PFSK-1 (cell line): ENCODE measurements at regions not wholly inside any gene's neighbourhood (a gene's known extent, or its start where the extent isn't known, plus 50 kb on each side); places are given as distances from the start of the nearest gene placed in this dataset.

Experiments used
- FOXP2 ChIP-seq: optimal IDR thresholded peaks from 2 replicates; pipeline ENCODE3; 2011; ENCODE audit warnings: borderline replicate concordance, control low read depth, inconsistent platforms; ENCODE audit not compliant: insufficient read depth; ENCODE audit errors: extremely low read length, extremely low read depth
- POLR2AphosphoS5 ChIP-seq: IDR thresholded peaks from 2 replicates; pipeline ENCODE4 v1.6.1; 2012; ENCODE audit warnings: low read depth, mild to moderate bottlenecking, control low read depth, low read length, moderate library complexity
- SIN3A ChIP-seq: IDR thresholded peaks from 2 replicates; pipeline ENCODE4 v1.6.1; 2012; ENCODE audit warnings: mild to moderate bottlenecking, low read length, moderate library complexity, borderline replicate concordance; ENCODE audit not compliant: insufficient read depth
- TAF1 ChIP-seq: IDR thresholded peaks from 2 replicates; pipeline ENCODE4 v1.6.1; 2012; ENCODE audit warnings: low read length, control low read depth, borderline replicate concordance; ENCODE audit not compliant: insufficient read depth
- TF ChIP-seq, protein P1 (sequence below), 2 experiments: IDR thresholded peaks; 2 replicates each; pipeline versions ENCODE4 v1.6.1 to v1.8.0; 2011 to 2012; ENCODE audit warnings: low read depth in 2 of 2, low read length in 2 of 2, control low read depth in 1 of 2, inconsistent platforms in 1 of 2, mild to moderate bottlenecking in 1 of 2, moderate library complexity in 1 of 2; ENCODE audit not compliant: insufficient read depth in 1 of 2

DNA sequence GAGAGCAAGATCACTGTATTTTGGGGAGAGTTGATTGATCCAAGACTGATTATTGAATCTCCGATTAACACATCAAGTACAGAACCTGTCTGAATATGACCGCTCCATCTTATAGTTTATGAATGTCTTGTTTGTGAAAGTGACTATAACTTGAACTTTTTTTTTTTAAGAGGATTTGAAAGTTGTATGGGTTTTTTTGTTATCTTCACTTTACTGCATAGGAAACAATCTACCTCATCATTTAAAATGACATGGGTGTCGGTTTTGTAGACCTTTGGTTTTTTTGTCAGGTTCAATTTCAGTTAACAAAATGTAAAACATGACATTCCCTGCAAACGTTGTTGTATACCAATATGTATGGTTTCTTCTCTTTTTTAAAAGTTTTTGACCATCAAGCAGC, 103.0 kb upstream of the NUDT6 start:
- no peak for TF ChIP-seq FOXP2
- TF ChIP-seq POLR2AphosphoS5 = no peak
- TF ChIP-seq, protein P1, sequence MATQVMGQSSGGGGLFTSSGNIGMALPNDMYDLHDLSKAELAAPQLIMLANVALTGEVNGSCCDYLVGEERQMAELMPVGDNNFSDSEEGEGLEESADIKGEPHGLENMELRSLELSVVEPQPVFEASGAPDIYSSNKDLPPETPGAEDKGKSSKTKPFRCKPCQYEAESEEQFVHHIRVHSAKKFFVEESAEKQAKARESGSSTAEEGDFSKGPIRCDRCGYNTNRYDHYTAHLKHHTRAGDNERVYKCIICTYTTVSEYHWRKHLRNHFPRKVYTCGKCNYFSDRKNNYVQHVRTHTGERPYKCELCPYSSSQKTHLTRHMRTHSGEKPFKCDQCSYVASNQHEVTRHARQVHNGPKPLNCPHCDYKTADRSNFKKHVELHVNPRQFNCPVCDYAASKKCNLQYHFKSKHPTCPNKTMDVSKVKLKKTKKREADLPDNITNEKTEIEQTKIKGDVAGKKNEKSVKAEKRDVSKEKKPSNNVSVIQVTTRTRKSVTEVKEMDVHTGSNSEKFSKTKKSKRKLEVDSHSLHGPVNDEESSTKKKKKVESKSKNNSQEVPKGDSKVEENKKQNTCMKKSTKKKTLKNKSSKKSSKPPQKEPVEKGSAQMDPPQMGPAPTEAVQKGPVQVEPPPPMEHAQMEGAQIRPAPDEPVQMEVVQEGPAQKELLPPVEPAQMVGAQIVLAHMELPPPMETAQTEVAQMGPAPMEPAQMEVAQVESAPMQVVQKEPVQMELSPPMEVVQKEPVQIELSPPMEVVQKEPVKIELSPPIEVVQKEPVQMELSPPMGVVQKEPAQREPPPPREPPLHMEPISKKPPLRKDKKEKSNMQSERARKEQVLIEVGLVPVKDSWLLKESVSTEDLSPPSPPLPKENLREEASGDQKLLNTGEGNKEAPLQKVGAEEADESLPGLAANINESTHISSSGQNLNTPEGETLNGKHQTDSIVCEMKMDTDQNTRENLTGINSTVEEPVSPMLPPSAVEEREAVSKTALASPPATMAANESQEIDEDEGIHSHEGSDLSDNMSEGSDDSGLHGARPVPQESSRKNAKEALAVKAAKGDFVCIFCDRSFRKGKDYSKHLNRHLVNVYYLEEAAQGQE (IDR thresholded peaks at IDR 0.05; ENCODE audit: insufficient read depth in 1 of 2, low read depth in 2 of 2, low read length in 2 of 2) = no peak
- TF ChIP-seq TAF1 = no peak
- TF ChIP-seq SIN3A = no peak

DNA sequence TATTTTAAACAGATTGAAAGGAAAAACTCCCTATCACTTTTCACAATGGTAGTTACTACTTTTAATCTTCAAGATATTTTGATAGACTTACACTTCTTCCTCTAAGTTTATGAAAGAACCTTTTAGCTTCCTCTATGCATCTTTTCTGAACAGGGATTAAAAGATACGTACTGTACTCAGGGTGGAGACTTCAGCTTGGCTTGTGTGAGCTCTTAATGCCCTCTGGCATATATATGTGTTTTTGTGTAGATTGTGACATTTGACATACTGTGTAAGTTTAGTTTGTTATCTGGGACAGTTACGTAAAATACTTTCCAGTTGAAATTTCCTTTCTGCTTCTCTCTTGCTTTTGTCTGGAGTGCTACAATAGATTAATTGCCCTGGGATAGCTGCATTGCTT, 109.3 kb upstream of the NUDT6 start:
- TF ChIP-seq TAF1 = no peak
- no peak for TF ChIP-seq SIN3A
- TF ChIP-seq, protein P1 (IDR thresholded peaks at IDR 0.05; ENCODE audit: insufficient read depth in 1 of 2, low read depth in 2 of 2, low read length in 2 of 2) = no peak
- no peak for TF ChIP-seq POLR2AphosphoS5
- TF ChIP-seq FOXP2 = no peak

DNA sequence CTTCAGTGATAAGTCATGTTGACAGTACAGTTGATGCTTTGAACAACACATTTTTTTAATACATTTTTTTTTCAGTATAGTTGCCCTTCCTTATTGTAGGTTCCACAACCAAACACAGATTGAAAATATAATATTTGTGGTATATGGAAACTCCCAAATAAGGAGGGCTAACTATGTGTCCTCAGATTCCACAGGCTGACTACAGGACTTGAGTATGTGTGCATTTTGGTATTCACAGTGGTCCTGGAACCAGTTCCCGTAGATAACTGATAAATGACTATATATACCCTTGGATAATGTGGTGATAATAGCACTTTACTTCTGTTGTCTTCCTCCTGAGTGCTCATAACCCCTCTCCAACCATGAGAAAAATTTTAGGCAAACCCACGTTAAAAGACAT, 111.6 kb upstream of the NUDT6 start:
- TF ChIP-seq POLR2AphosphoS5 = no peak
- TF ChIP-seq FOXP2 = no peak
- no peak for TF ChIP-seq TAF1
- no peak for TF ChIP-seq SIN3A

DNA sequence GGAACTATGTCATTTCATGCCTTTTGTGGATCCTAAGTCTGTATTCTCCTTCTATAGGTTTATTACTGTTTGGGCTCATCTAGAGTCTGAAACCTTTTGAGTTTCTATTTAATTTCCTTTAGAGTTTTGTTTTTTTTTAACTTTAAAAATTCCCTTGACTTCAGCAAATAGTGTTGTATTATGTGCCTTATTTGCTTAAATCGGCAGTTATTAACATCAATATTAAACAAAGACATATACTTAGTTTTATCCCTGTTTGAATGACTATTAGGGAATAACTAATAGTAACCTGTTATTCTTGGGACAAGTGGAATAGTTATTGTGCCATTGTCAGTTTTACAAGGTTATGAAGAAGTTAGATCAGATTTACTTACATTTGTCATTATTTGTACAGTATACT, 112.8 kb upstream of the NUDT6 start:
- TF ChIP-seq, protein P1 (IDR thresholded peaks at IDR 0.05; ENCODE audit: insufficient read depth in 1 of 2, low read depth in 2 of 2, low read length in 2 of 2) = no peak
- TF ChIP-seq SIN3A (no peak), POLR2AphosphoS5 (no peak), TAF1 (no peak), FOXP2 (no peak)

DNA sequence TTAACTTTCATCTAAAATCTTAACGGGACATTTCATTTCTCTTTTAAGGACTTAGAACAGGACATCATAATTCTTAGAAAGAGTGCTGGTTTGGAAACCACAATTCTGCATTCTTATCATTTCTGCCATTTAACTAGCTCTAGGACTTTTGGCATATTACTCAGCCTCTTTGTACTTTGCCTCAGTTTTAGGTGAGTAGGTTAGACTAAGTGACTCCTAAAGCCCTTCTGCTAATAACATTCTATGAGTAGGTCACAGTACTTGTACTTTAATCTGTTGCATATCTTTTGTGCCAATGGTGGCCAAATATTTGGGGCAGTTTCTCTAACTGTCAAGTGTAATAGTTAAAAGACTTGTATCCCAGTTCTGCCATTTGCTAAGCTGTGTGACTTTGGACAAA, 115.4 kb upstream of the NUDT6 start:
- TF ChIP-seq POLR2AphosphoS5 = no peak
- TF ChIP-seq TAF1 = no peak
- TF ChIP-seq, protein P1 (IDR thresholded peaks at IDR 0.05; ENCODE audit: insufficient read depth in 1 of 2, low read depth in 2 of 2, low read length in 2 of 2) = no peak
- no peak for TF ChIP-seq FOXP2
- no peak for TF ChIP-seq SIN3A
